Body of pancreas (tissue), 4 donors: ENCODE measurements at regions not wholly inside any gene's neighbourhood (a gene's known extent, or its start where the extent isn't known, plus 50 kb on each side); places are given as distances from the start of the nearest gene placed in this dataset.

ENCODE experiments used
- POLR2A ChIP-seq, 3 donors: fragments of 450-650 bp; IDR thresholded peaks; one replicate each; pipeline ENCODE4 v1.6.1; 2016; ENCODE audit warnings: antibody characterized with exemption in 3 of 3, mild to moderate bottlenecking in 2 of 3
- TF ChIP-seq, protein P1 (sequence below), 7 experiments: fragments of 450-650 bp in 4 of 7; fragments of 200-600 bp in 3 of 7; sonication (generic) in 3 of 7; IDR thresholded peaks; one replicate each; pipeline ENCODE4 v1.5.1; 2016 to 2019; ENCODE audit warnings: antibody characterized with exemption in 7 of 7

DNA sequence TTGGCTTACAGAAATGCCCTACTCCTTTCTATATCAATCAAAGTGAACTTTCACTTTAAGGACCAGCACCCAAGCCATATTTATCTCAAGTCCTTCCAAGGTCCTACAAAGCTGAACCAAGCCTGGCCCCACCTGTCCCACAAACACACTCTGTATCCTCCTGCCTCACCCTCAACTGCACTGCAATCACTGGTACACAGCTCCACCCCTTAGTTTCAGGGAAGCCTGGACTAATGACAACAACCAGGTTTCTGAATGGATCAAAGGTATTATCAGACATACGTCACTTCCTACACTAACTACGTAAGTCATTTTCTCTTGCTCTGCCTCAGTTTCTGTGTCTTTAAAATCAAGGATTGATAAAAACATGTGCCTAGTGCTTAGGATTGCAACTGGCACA lies 205.6 kb upstream of the HS3ST1 start:
- TF ChIP-seq, protein P1, sequence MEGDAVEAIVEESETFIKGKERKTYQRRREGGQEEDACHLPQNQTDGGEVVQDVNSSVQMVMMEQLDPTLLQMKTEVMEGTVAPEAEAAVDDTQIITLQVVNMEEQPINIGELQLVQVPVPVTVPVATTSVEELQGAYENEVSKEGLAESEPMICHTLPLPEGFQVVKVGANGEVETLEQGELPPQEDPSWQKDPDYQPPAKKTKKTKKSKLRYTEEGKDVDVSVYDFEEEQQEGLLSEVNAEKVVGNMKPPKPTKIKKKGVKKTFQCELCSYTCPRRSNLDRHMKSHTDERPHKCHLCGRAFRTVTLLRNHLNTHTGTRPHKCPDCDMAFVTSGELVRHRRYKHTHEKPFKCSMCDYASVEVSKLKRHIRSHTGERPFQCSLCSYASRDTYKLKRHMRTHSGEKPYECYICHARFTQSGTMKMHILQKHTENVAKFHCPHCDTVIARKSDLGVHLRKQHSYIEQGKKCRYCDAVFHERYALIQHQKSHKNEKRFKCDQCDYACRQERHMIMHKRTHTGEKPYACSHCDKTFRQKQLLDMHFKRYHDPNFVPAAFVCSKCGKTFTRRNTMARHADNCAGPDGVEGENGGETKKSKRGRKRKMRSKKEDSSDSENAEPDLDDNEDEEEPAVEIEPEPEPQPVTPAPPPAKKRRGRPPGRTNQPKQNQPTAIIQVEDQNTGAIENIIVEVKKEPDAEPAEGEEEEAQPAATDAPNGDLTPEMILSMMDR (IDR thresholded peaks at IDR 0.05), result no peak
- TF ChIP-seq POLR2A (IDR thresholded peaks at IDR 0.05), result no peak
